GM21619 (cell line): ENCODE measurements at regions not wholly inside any gene's neighbourhood (a gene's known extent, or its start where the extent isn't known, plus 50 kb on each side); places are given as distances from the start of the nearest gene placed in this dataset.

Experiments
- ATAC-seq: cut with Tn5 transposase; IDR thresholded peaks from one replicate; pipeline ENCODE4 v1.9.1; 2021; ENCODE audit not compliant: unreplicated experiment

GRCh38 chr2:145090841-145091761, 571.2 kb upstream of the ZEB2 start:
- ATAC-seq = no peak

- ATAC-seq = no peak
Observed at GRCh38 chr2:145088756-145089155, 568.8 kb upstream of the ZEB2 start.

DNA sequence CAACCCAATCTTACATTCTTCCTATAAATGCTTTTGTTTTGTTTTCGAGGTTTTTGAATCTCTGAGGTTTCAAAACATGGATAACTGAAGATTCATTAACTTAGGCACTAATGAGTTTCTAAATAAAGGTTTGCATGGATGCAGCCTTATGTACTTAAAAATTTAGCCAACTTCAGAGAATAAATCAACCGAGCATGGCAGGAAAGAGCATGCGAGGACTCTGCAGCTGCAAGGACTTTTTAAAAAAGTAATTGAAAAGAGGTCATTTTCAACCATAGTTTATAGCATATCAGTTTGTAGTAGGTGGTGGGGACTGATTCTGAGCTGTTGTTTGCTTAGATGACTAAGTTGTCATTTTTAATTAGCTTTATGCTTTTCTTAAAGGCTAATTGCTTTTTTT, 567.0 kb upstream of the ZEB2 start:
- no peak for ATAC-seq

DNA sequence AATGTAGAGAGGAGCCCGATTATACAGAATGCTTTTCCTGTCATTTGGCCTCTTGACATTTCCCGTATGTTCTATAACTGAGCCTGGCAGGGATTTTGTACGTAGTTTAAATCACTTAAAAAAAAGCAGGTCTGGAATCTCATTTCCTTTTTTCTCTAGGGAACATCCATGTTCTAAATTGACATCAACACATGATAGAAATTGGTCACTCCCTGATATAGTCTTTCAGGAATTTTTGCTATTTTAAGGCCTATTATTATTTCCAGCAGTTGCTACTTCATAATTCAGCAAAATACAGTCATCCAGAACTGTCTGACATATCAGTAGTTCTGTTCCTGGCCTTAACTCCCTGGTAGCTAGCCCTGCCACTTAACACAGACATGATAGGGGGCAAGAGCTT, 565.7 kb upstream of the ZEB2 start:
- no peak for ATAC-seq

DNA sequence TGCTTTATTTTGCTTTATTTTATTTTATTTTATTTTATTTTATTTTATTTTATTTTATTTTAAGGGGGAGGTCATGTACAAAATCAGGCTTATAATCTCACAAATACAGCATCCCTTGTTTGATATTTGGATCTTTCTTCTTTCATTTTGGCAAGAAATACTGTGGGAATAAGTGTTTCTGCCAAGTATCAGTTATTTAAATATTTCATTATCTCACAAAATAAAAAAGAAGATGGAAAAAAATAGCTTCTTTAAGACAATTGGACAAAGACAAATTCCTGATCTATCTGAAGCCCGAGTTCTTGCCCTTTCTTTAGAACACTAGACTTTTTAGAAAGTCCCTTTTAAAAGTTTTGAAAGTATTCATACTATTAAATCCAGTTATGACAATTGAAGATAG, 560.5 kb upstream of the ZEB2 start:
- ATAC-seq = no peak

GRCh38 chr2:145079641-145080040, 559.7 kb upstream of the ZEB2 start:
- no peak for ATAC-seq

GRCh38 chr2:145078923-145079322, 559.0 kb upstream of the ZEB2 start:
- ATAC-seq = no peak

DNA sequence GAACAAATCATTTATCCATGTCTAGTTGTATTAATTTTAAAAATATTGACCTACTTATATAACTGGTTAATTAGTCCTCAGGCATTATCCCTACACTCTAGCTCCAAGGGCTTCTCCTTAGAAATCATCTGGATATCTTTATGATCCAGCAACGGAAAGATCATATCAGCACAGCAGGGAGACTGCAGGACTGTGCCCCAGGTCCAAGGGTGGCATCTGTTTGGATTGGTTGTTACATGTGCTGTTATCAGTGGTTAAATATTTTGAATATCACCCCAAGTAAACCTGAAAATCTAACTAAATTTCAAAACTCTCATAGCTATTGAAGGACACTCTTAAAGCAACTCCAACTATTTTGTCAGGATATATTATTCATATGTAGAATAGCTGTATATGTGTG, 556.2 kb upstream of the ZEB2 start:
- ATAC-seq = no peak

DNA sequence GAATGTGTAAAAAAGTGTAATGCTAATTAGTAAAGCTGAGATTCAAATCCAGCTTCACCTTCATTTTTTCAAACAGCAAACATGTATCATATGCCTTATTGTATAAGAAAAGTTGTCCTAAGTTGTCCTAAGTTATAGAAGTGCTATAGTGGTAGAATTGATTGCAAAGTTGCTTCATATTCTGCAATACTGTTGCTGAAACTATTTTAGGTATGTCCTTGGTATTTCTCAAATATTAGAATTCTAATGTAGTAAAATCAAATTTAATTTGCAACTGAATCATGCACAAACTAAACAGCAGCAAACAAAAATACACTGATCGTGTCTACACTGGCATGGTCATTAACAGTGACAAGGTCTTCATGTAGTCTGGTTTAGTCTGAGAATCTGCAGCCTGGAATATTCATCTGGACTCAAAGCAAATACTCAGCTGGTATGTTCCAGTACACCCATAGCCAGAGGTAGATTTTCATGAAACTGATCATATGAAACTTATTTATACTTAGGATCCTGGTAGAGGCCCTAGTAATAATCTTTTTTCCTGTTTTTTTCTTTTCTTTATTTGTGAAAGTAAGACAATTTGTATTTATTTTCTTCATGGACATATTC, 555.6 kb upstream of the ZEB2 start:
- ATAC-seq = no peak

- ATAC-seq = no peak
Observed at GRCh38 chr2:145070703-145071102, 550.8 kb upstream of the ZEB2 start.

DNA sequence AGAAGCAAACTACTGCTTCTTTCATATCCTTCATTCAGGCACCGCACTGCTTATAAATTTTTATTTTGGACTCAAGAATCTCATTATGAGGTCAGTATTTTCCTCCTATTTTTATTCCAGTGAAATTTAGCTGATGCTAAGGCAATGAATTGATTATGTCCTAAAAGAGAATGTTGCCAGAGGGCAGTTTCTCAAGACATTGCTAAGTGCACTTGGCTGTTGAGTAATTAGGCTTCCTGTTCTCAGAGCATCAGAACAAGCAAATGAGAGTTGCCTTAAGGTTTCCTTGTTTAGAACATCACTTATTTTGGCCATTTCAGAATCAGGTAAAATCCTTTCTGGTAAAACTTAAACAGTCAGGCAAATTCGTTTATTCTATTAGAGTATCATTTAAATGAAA, 548.6 kb upstream of the ZEB2 start:
- ATAC-seq = no peak

DNA sequence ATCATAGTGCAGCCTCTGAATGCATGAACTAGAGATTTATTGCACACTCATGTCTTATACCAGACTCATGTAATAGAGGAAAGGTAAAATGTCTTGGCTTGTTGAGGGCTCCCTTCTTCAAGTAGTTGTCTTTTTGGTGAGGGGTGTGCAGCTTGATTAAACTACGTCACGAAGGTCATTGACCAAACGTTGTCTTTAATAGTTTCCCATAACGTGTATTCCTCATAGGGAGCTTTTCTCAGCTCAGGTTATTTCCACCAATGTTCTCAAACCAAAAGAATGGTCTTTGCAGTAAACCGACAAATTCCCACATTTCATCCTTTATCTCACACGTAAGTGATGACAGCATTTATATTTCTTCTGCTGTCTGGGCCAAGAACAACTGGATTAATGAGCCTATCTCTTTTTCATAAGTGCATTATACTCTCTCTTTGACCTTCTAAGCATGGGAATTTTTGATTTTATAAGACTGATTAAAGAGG, 547.7 kb upstream of the ZEB2 start:
- no peak for ATAC-seq

DNA sequence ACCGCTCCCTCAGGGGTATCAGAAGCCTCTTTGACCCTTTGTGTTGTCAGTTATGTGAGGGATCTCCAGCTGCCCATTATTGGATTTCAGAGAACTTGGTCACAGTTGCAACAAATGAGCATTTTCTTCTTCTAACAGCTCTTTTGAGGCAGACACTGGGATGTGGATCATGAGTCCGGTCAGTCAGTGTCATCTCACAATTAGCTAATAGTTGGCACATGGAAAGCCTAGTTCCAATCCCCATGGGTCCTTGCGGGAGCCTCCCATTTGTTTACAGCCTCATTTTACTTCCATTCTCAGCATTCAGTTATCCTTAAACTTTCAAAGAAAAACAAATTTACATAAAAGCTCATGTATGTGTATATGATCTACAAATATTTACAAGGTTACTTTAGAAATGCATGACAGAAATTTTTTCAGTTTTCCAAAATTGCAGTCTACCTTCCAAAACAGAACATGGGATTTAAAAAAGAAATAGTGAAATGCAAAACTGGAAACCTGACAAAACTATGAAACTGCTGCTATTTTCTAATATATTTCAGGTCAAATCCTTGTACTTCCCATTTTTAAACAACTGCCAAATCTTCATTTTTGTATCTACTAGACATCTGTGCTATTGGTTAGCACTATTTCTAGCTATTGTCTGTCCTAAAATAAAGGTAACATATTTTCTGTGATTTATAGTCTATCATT, 547.1 kb upstream of the ZEB2 start:
- no peak for ATAC-seq

DNA sequence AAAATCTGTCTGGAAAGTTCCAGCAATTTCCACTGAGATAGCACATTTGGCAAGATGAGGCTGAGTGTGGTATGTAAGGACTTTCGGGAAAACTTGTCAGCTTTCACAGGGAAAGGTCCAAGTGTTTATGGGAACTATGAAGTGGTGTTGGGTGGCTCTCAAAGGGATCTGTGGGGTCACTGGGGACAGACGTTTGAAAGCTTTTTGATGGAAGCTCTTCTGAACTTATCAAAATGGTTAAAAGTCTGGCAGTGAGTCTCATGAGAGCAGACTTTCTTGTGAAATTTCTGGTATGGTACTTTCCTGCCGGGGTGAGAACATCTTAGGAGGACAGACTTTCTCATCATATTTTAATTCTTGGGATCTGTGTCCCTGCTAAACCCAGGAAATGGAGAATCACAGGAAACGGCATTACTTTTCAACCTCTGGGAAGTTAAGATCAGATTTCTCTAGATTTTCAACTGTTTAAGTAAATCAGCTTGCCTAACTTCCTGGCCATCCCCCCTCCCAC, 546.3 kb upstream of the ZEB2 start:
- no peak for ATAC-seq

DNA sequence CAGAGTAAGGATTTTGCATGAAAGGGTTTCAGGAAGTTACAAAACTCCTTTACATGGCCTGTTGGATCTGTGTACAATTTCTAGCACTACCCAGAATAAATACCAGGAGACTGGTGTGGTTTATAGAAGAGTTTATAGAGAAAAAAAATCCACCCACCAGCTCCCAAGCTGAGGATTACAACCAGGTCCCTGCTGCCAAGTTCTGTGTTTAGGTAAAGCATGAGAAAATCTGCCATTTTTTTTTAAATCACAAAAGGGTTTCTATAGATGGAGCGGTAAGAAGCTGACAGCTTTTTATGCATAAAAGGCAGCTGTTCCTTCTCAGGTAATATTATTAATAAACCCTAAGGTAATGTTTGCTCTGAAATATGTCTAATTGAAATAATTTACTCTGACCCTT, 545.4 kb upstream of the ZEB2 start:
- no peak for ATAC-seq

DNA sequence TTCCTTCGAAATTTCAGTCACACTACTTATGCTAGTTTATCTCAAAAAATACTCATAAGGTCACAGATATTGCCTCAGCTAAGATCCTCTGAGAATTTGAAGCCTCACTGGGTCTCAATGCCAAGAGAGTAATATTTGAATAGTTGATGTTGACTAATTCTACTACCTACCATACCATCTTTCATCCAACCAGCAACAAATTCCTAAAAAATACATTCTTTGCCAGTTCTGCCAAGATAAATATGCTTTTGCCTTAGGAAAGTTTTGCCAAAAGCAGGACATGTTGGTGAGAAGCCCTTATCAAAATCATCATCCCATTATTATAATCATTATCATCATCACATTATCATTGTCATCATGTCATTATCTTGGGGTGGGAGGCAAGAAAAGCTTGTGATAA, 544.6 kb upstream of the ZEB2 start:
- no peak for ATAC-seq

DNA sequence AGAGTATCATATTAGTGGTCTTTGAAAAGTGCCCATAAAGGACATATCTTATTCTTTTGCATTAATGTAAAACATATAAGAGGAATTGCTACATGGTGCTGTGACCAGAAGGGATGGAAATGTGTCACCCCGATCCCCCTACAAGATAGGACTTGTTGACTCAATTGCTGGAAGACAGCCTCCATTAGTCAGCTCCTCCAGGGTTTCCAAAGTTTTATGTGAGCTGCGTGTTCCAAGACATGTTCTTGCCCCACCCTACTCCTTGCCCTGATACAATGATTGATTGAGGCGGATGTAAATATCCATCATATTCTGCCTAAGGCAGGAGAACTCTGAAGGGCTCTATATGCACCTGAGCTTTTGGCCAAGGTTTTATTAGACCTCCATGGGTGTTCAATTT, 541.0 kb upstream of the ZEB2 start:
- ATAC-seq = no peak

DNA sequence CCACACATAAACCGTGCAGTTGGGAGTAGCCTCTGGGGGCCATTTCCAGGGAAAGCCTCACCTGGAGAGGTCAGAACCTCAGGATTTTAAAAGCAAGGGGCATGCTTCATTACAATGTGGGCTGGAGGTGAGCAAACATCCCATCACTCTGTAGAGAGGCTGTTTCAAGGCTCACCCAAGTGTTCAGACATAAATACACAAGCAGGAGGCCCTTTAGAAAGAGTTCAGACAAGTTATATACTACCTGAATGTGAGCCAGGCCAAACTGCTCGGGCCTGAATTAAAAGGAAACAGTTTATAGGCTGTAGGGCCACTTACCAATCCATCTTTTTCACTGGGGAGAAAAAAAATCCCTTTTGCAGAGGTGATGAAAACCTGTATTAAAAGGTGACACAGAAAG, 540.0 kb upstream of the ZEB2 start:
- ATAC-seq = no peak

GRCh38 chr2:145059343-145059742, 539.4 kb upstream of the ZEB2 start:
- ATAC-seq = no peak

DNA sequence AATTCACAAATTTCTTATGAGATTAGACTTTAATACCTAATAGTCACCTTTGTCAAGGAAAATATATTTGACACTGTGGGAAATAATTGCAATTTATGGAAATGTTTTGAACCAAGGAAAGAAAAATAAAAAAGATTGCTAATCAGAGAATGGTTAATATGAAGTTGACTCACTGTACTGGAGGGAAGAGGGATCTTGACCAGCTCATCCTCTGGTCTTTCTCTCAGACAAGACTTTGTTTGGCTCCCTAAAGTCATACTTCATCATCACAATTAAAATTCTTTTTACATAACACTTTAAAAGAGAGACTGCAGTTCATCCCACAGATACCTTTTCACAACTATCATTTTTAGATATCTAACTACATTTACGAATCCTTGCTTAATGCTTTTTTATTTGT, 538.5 kb upstream of the ZEB2 start:
- ATAC-seq = no peak

- no peak for ATAC-seq
Observed at GRCh38 chr2:145055651-145056050, 535.7 kb upstream of the ZEB2 start.

DNA sequence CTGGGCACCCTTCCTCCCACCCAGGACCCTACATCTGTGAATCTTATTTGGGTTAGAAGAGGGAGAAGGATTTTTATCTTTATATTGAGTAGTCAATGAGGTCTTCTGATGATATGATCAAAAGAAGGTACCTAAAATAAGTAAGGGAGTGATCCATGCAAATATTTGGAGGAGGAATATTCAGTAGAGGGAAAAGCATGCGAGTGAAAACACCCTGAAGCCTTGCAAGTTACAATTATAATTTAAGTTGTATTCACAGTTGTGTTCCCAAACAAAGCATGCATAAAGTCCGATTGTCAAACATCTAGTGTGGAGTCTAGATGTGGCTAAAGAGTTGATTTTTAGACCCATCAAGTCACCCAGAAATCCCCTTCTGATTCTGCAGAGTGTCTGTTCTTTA, 530.2 kb upstream of the ZEB2 start:
- no peak for ATAC-seq
